OCI-LY3 (cell line): ENCODE measurements at regions not wholly inside any gene's neighbourhood (a gene's known extent, or its start where the extent isn't known, plus 50 kb on each side); places are given as distances from the start of the nearest gene placed in this dataset.

ENCODE experiments used
- CTCF ChIP-seq: fragments of 200-600, 300-600 bp; sonication (generic); IDR thresholded peaks from 2 replicates; pipeline ENCODE4 v1.5.1; 2014; ENCODE audit warnings: antibody characterized with exemption, low read length, low read depth
- EZH2phosphoT487 ChIP-seq: fragments of 200-600 bp; shearing (Covaris generic); IDR thresholded peaks from 2 replicates; pipeline ENCODE4 v1.6.1; 2018; ENCODE audit warnings: antibody characterized with exemption, mixed run types, low read depth

- no peak for TF ChIP-seq CTCF
- TF ChIP-seq EZH2phosphoT487: no peak
Measured at GRCh38 chr6:121695329-121695728, 259.9 kb downstream of the GJA1 start.
